HG03159 (cell line): ENCODE measurements at regions not wholly inside any gene's neighbourhood (a gene's known extent, or its start where the extent isn't known, plus 50 kb on each side); places are given as distances from the start of the nearest gene placed in this dataset.
"Not testable (repeated sequence)": the region's sequence is repeated elsewhere in the genome, so short reads cannot be mapped to it uniquely, and the experiment has no call there.

Experiments used
- ATAC-seq: cut with Tn5 transposase; IDR thresholded peaks from one replicate; pipeline ENCODE4 v1.9.1; 2021; ENCODE audit warnings: mild to moderate bottlenecking, moderate library complexity; ENCODE audit not compliant: unreplicated experiment

- ATAC-seq: no peak
Measured at GRCh38 chr12:34402228-34402898, 380.1 kb downstream of the ALG10 start.

- no peak for ATAC-seq
Measured at GRCh38 chr12:34402899-34403705, 380.8 kb downstream of the ALG10 start.

- ATAC-seq: no peak
Measured at GRCh38 chr12:34403706-34404376, 381.5 kb downstream of the ALG10 start.

GRCh38 chr12:34404377-34405285 is 382.3 kb downstream of the ALG10 start:
- ATAC-seq: no peak

- no peak for ATAC-seq
Measured at GRCh38 chr12:34405286-34406227, 383.3 kb downstream of the ALG10 start.

GRCh38 chr12:34406228-34406995 is 384.1 kb downstream of the ALG10 start:
- no peak for ATAC-seq

GRCh38 chr12:34406996-34407300 is 384.7 kb downstream of the ALG10 start:
- no peak for ATAC-seq

- ATAC-seq: no peak
Measured at GRCh38 chr12:34407813-34408212, 385.5 kb downstream of the ALG10 start.

- ATAC-seq: not testable (repeated sequence)
Measured at GRCh38 chr12:34431509-34431908, 409.2 kb downstream of the ALG10 start.
